T-cell (primary cell): ENCODE measurements at regions not wholly inside any gene's neighbourhood (a gene's known extent, or its start where the extent isn't known, plus 50 kb on each side); places are given as distances from the start of the nearest gene placed in this dataset.
"Not testable (repeated sequence)": the region's sequence is repeated elsewhere in the genome, so short reads cannot be mapped to it uniquely, and the experiment has no call there.

Experiments used
- ATAC-seq, 4 experiments: fragments of 200-7000 bp in 3 of 4; fragments of 150-1000 bp in 1 of 4; cut with Tn5 transposase; replicated peaks in 1 of 4; 1 replicate in 3 of 4; 2 replicates in 1 of 4; pipeline ENCODE4 v1.10.0; 2021; ENCODE audit warnings: moderate library complexity in 3 of 4, mild to moderate bottlenecking in 2 of 4, moderate number of reproducible peaks in 1 of 4
- CTCF ChIA-PET, 2 donors: fragments of 300-600 bp; sonication (Branson Sonifier 250); formaldehyde crosslinking; loops; one replicate each; lab custom pipeline; 2022; ENCODE audit warnings: antibody characterized with exemption in 2 of 2; lab: Charles Lee
- POLR2A ChIA-PET, 2 donors: fragments of 300-600 bp; sonication (Branson Sonifier 250); formaldehyde crosslinking; loops; one replicate each; lab custom pipeline; 2022; ENCODE audit warnings: antibody characterized with exemption in 2 of 2; lab: Charles Lee
- DNase-seq, 35 experiments: peaks; one replicate each; pipeline versions ENCODE4 v3.0.0 to v3.0.0-alpha.2; 2013 to 2023
- H3K27ac ChIP-seq: one replicate; pipeline ENCODE4 v1.5.1; 2013; ENCODE audit warnings: low read length
- H3K27me3 ChIP-seq, 2 experiments: replicated peaks in 1 of 2; 1 replicate in 1 of 2; 2 replicates in 1 of 2; pipeline versions ENCODE4 v1.6.1 to v1.7.0; 2013; ENCODE audit warnings: low read length in 1 of 2, mixed read lengths in 1 of 2; ENCODE audit not compliant: control insufficient read depth in 2 of 2, insufficient read depth in 2 of 2; ENCODE audit errors: extremely low read depth in 1 of 2
- H3K36me3 ChIP-seq, 2 donors: 1 replicate in 1 of 2; 2 replicates in 1 of 2; pipeline versions ENCODE4 v1.6.1 to v1.7.0; 2013; ENCODE audit warnings: low read length in 1 of 2; ENCODE audit not compliant: control insufficient read depth in 2 of 2, insufficient read depth in 1 of 2; ENCODE audit errors: extremely low read depth in 1 of 2
- H3K4me1 ChIP-seq, 2 experiments: 1 replicate in 1 of 2; 2 replicates in 1 of 2; pipeline versions ENCODE4 v1.6.1 to v1.7.0; 2013; ENCODE audit warnings: low read length in 2 of 2, mixed read lengths in 1 of 2; ENCODE audit not compliant: insufficient read depth in 2 of 2, control insufficient read depth in 1 of 2; ENCODE audit errors: extremely low read depth in 1 of 2
- H3K4me3 ChIP-seq, 2 donors: 1 replicate in 1 of 2; 2 replicates in 1 of 2; pipeline versions ENCODE4 v1.5.1 to v1.7.0; 2013; ENCODE audit warnings: mild to moderate bottlenecking in 2 of 2, low read length in 1 of 2, moderate library complexity in 1 of 2; ENCODE audit not compliant: control insufficient read depth in 1 of 2; ENCODE audit errors: extremely low read depth in 1 of 2
- H3K9me3 ChIP-seq: 2 replicates; pipeline ENCODE4 v1.7.0; 2013
- H3K27ac Mint-ChIP-seq, 2 donors: one replicate each; pipeline ENCODE4 v1.8.0; 2020 to 2021; ENCODE audit warnings: mild to moderate bottlenecking in 2 of 2, mixed read lengths in 2 of 2
- H3K27me3 Mint-ChIP-seq, 2 donors: one replicate each; pipeline ENCODE4 v1.8.0; 2021 to 2022; ENCODE audit warnings: mixed read lengths in 2 of 2
- H3K36me3 Mint-ChIP-seq: one replicate; pipeline ENCODE4 v1.8.0; 2021; ENCODE audit warnings: mixed read lengths
- H3K4me1 Mint-ChIP-seq, 3 donors: one replicate each; pipeline ENCODE4 v1.8.0; 2020 to 2022; ENCODE audit warnings: mixed read lengths in 3 of 3, mild to moderate bottlenecking in 1 of 3
- H3K4me3 Mint-ChIP-seq, 3 donors: one replicate each; pipeline ENCODE4 v1.8.0; 2020 to 2022; ENCODE audit warnings: mild to moderate bottlenecking in 3 of 3, mixed read lengths in 3 of 3, moderate library complexity in 3 of 3
- H3K9me3 Mint-ChIP-seq, 3 donors: one replicate each; pipeline ENCODE4 v1.8.0; 2020 to 2022; ENCODE audit warnings: mixed read lengths in 3 of 3
- WGBS: methylation state at CpG from one replicate; pipeline ENCODE4 v1.1.5; 2013; ENCODE audit warnings: missing lambda C conversion rate; ENCODE audit not compliant: insufficient coverage; 5-methylcytosine and 5-hydroxymethylcytosine counted together

DNA sequence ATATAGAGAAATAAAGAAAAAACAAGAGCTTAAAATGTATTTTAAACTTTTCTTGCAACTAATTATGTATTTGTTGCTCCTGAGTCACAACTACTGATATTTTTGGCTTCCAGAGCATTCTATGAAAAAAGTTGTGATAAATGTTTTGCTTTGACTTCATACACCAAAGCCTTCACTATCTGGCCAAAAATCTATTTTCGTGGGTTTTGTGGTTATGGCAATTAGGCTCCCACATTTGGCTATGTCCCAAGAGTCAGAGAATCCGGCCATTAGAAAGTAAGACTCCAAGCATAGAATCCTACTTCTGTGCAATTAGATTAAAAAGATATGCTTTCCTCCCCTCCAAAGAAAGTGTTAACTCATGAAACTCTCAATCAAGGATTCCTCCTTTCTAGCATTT is 1456.1 kb upstream of the ACVR2A start:
- Mint-ChIP-seq H3K36me3 (no peaks in the 10 kb centered on the region), H3K9me3 (peaks cover 0 to 6% (median 0%) of the 10 kb centered on the region in 3 donors), H3K27me3 (no peaks in the 10 kb centered on the region), H3K4me3 (no peak overlapping the region), H3K27ac (no peak overlapping the region), H3K4me1 (no peaks in the 10 kb centered on the region)
- Histone ChIP-seq H3K27ac (no peak overlapping the region), H3K27me3 (no peaks in the 10 kb centered on the region), H3K4me1 (no peaks in the 10 kb centered on the region), H3K36me3 (no peaks in the 10 kb centered on the region), H3K4me3 (no peak overlapping the region), H3K9me3 (no peaks in the 10 kb centered on the region)
- CTCF ChIA-PET = no interaction called here
- WGBS = no CpG with 5 or more reads among the region's 2 CpGs
- POLR2A ChIA-PET = no interaction called here
- DNase-seq (no peak), ATAC-seq (no peak)

GRCh38 chr2:146386096-146386495 is 1458.7 kb upstream of the ACVR2A start:
- Mint-ChIP-seq H3K9me3 (peaks cover 0 to 6% (median 0%) of the 10 kb centered on the region in 3 donors), H3K4me1 (no peaks in the 10 kb centered on the region), H3K27ac (no peak overlapping the region), H3K36me3 (no peaks in the 10 kb centered on the region), H3K27me3 (no peaks in the 10 kb centered on the region), H3K4me3 (no peak overlapping the region)
- Histone ChIP-seq H3K27ac (no peak overlapping the region), H3K4me3 (no peak overlapping the region), H3K36me3 (no peaks in the 10 kb centered on the region), H3K9me3 (no peaks in the 10 kb centered on the region), H3K27me3 (no peaks in the 10 kb centered on the region), H3K4me1 (no peaks in the 10 kb centered on the region)
- CTCF ChIA-PET = no interaction called here
- WGBS = no CpG with 5 or more reads among the region's 1 CpG
- no peak for ATAC-seq
- DNase-seq = no peak
- POLR2A ChIA-PET = no interaction called here

DNA sequence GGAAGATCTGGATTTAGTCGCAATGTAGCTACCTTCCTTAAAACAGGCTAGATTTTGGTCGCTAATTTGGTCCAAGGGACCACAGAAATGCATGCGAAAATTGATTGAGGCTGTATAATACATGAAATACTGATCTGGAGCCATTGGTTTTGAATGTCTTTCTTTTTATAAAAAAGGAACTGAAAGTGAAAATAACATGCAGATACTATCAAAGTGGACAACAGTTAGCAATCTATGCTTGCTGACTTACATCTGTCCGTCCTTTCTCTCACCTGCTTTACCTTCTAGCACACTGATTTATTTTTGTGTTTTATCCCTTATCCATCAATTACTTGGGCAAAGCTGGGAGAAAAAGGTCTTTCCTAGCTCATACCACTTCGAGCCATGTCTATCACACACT is 1459.8 kb upstream of the ACVR2A start:
- H3K9me3 Mint-ChIP-seq = peaks cover 0 to 6% (median 0%) of the 10 kb centered on the region in 3 donors
- no peaks in the 10 kb centered on the region for H3K27me3 Mint-ChIP-seq
- ChIA-PET POLR2A (no interaction called here), CTCF (no interaction called here)
- no peaks in the 10 kb centered on the region for H3K27me3 ChIP-seq
- H3K4me3 ChIP-seq = no peak overlapping the region
- H3K9me3 ChIP-seq = no peaks in the 10 kb centered on the region
- no peaks in the 10 kb centered on the region for H3K36me3 Mint-ChIP-seq
- ATAC-seq (no peak), DNase-seq (no peak)
- no peak overlapping the region for H3K4me3 Mint-ChIP-seq
- no peaks in the 10 kb centered on the region for H3K4me1 Mint-ChIP-seq
- H3K36me3 ChIP-seq = no peaks in the 10 kb centered on the region
- no peak overlapping the region for H3K27ac Mint-ChIP-seq
- no peak overlapping the region for H3K27ac ChIP-seq
- H3K4me1 ChIP-seq = no peaks in the 10 kb centered on the region
- WGBS = 26% methylated on average over 3 of the region's 5 CpGs

DNA sequence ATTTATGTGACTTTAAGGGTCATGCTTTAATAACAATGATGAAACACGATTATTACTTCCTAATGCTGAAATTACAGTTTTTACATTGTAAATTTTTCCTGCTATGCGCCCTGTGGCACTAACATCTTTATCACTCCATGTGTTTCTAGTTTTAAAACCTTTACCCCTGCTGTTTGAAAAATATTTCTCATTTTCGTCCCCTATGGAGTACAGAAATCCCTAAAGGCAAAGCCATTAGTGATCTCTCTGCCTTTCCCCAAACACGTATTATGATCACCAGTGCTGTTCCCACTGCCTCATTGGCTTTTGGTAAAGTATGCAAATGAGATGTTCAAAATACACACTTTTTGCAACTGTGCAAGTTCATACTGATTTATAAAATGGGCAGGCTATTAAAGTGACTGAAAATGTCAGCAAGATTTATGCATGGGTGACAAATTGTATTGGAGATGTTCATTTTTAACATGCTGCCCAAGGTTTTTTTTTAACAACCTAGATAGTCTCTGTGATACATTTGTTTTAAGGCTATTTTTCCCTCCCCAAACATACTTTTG is 1468.2 kb upstream of the ACVR2A start:
- no peak overlapping the region for H3K27ac ChIP-seq
- no peak overlapping the region for H3K4me3 Mint-ChIP-seq
- ChIA-PET POLR2A (no interaction called here), CTCF (no interaction called here)
- no peak for ATAC-seq
- H3K36me3 Mint-ChIP-seq = no peaks in the 10 kb centered on the region
- H3K4me1 Mint-ChIP-seq = no peaks in the 10 kb centered on the region
- no peaks in the 10 kb centered on the region for H3K36me3 ChIP-seq
- WGBS = 71% methylated on average over 1 of the region's 4 CpGs
- DNase-seq = no peak
- H3K27ac Mint-ChIP-seq = no peak overlapping the region
- H3K9me3 Mint-ChIP-seq = peaks cover 4 to 22% (median 7%) of the 10 kb centered on the region in 3 donors
- no peaks in the 10 kb centered on the region for H3K9me3 ChIP-seq
- H3K4me1 ChIP-seq = no peaks in the 10 kb centered on the region
- H3K27me3 Mint-ChIP-seq = no peaks in the 10 kb centered on the region
- no peaks in the 10 kb centered on the region for H3K27me3 ChIP-seq
- H3K4me3 ChIP-seq = no peak overlapping the region

DNA sequence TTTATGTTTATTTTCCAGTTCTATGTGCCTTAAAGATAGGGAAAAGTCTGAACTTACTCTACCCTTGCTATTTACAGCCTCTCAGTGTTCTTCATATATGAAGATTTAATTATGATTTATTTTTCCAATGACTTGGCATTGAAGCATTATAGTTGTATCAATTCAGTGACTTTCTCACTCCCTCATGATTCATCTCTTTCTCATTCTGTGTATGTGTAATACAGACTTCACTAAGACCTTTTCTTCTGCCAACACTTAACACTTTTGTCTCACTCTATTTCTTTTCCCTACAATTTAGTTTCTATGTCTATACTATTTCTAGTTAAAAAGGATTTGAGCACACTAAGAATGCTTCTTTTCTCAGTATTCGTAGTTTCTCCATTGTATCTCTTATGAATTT is 1470.3 kb upstream of the ACVR2A start:
- WGBS = no CpG with 5 or more reads among the region's 1 CpG

GRCh38 chr2:146371364-146371763 is 1473.5 kb upstream of the ACVR2A start:
- no CpG with 5 or more reads among the region's 1 CpG for WGBS
- not testable (repeated sequence) for H3K4me3 Mint-ChIP-seq

More for the DNA sequence above, 1470.3 kb upstream of the ACVR2A start:
- H3K27ac ChIP-seq = no peak overlapping the region
- no peaks in the 10 kb centered on the region for H3K27me3 ChIP-seq
- Mint-ChIP-seq H3K4me3 (no peak overlapping the region), H3K27ac (no peak overlapping the region), H3K4me1 (no peaks in the 10 kb centered on the region), H3K9me3 (peaks cover 7 to 32% (median 13%) of the 10 kb centered on the region in 3 donors), H3K27me3 (no peaks in the 10 kb centered on the region), H3K36me3 (no peaks in the 10 kb centered on the region)
- no peak overlapping the region for H3K4me3 ChIP-seq
- H3K9me3 ChIP-seq = no peaks in the 10 kb centered on the region
- POLR2A ChIA-PET = no interaction called here
- DNase-seq (no peak), ATAC-seq (no peak)
- no peaks in the 10 kb centered on the region for H3K4me1 ChIP-seq
- no peaks in the 10 kb centered on the region for H3K36me3 ChIP-seq
- CTCF ChIA-PET = no interaction called here

GRCh38 chr2:146370826-146371225 is 1474.0 kb upstream of the ACVR2A start:
- no peaks in the 10 kb centered on the region for H3K36me3 ChIP-seq
- Mint-ChIP-seq H3K27me3 (no peaks in the 10 kb centered on the region), H3K27ac (no peak overlapping the region), H3K9me3 (peaks cover 10 to 36% (median 13%) of the 10 kb centered on the region in 3 donors), H3K36me3 (no peaks in the 10 kb centered on the region), H3K4me1 (no peaks in the 10 kb centered on the region), H3K4me3 (no peak overlapping the region)
- no peak for DNase-seq
- CTCF ChIA-PET = no interaction called here
- no peak overlapping the region for H3K27ac ChIP-seq
- no peak for ATAC-seq
- POLR2A ChIA-PET = no interaction called here
- H3K27me3 ChIP-seq = no peaks in the 10 kb centered on the region
- no peak overlapping the region for H3K4me3 ChIP-seq
- no peaks in the 10 kb centered on the region for H3K9me3 ChIP-seq
- no peaks in the 10 kb centered on the region for H3K4me1 ChIP-seq

More at GRCh38 chr2:146371364-146371763, 1473.5 kb upstream of the ACVR2A start:
- H3K27ac Mint-ChIP-seq, H3K27me3 Mint-ChIP-seq, H3K36me3 Mint-ChIP-seq, H3K4me3 ChIP-seq, H3K9me3 ChIP-seq, H3K27me3 ChIP-seq, CTCF ChIA-PET, H3K27ac ChIP-seq, H3K4me1 Mint-ChIP-seq, ATAC-seq, H3K36me3 ChIP-seq, POLR2A ChIA-PET, DNase-seq, H3K4me1 ChIP-seq: not testable (repeated sequence)
- peaks cover 10 to 36% (median 13%) of the 10 kb centered on the region in 3 donors for H3K9me3 Mint-ChIP-seq
